Medulla oblongata (tissue), 1 donor: ENCODE measurements at regions not wholly inside any gene's neighbourhood (a gene's known extent, or its start where the extent isn't known, plus 50 kb on each side); places are given as distances from the start of the nearest gene placed in this dataset.
A peak's percentile ranks its signal among the peaks of the same experiment; 100 is the strongest.

Source experiments
- DNase-seq: peaks from one replicate; pipeline ENCODE4 v3.0.0-alpha.2; 2015; ENCODE audit errors: extremely low spot score

GRCh38 chr4:13316354-13316753 is 167.8 kb downstream of the RAB28 start:
- DNase-seq, result no peak

- DNase-seq, result no peak
These were observed 170.3 kb downstream of the RAB28 start for GRCh38 chr4:13313856-13314255.

- no peak for DNase-seq
These were observed 171.9 kb downstream of the RAB28 start for GRCh38 chr4:13312264-13312663.

- no peak for DNase-seq
These were observed 174.4 kb downstream of the RAB28 start for GRCh38 chr4:13309751-13310150.

- DNase-seq, result no peak
These were observed 177.8 kb downstream of the RAB28 start for GRCh38 chr4:13306356-13306755.

GRCh38 chr4:13302876-13303275 is 181.3 kb downstream of the RAB28 start:
- DNase-seq, result no peak

- no peak for DNase-seq
These were observed 184.8 kb downstream of the RAB28 start for GRCh38 chr4:13299343-13299742.

GRCh38 chr4:13298655-13299054 is 185.5 kb downstream of the RAB28 start:
- peak; percentile 2 for DNase-seq

GRCh38 chr4:13296986-13297385 is 187.2 kb downstream of the RAB28 start:
- no peak for DNase-seq

- DNase-seq, result no peak
These were observed 189.1 kb downstream of the RAB28 start for GRCh38 chr4:13294961-13295605.

GRCh38 chr4:13292372-13292771 is 191.8 kb downstream of the RAB28 start:
- DNase-seq, result no peak

- DNase-seq, result no peak
These were observed 194.7 kb downstream of the RAB28 start for GRCh38 chr4:13289391-13289790.

GRCh38 chr4:13285336-13285735 is 198.8 kb downstream of the RAB28 start:
- no peak for DNase-seq

- no peak for DNase-seq
These were observed 199.2 kb downstream of the RAB28 start for GRCh38 chr4:13284932-13285331.

GRCh38 chr4:13276357-13276756 is 207.8 kb downstream of the RAB28 start:
- no peak for DNase-seq

- no peak for DNase-seq
These were observed 215.4 kb downstream of the RAB28 start for GRCh38 chr4:13268703-13269102.

GRCh38 chr4:13268165-13268564 is 216.0 kb downstream of the RAB28 start:
- no peak for DNase-seq

- no peak for DNase-seq
These were observed 217.0 kb downstream of the RAB28 start for GRCh38 chr4:13267091-13267490.

GRCh38 chr4:13266687-13267086 is 217.5 kb downstream of the RAB28 start:
- DNase-seq, result no peak

- DNase-seq, result no peak
These were observed 220.1 kb downstream of the RAB28 start for GRCh38 chr4:13263967-13264525.

GRCh38 chr4:13262816-13263215 is 221.3 kb downstream of the RAB28 start:
- no peak for DNase-seq

GRCh38 chr4:13261486-13262257 is 222.5 kb downstream of the RAB28 start:
- DNase-seq, result no peak

GRCh38 chr4:13260513-13260912 is 223.6 kb downstream of the RAB28 start:
- no peak for DNase-seq
